WTC11 (cell line): ENCODE measurements at regions not wholly inside any gene's neighbourhood (a gene's known extent, or its start where the extent isn't known, plus 50 kb on each side); places are given as distances from the start of the nearest gene placed in this dataset.

ENCODE experiments used
- CREM ChIP-seq: sonication (generic); formaldehyde crosslinking; IDR thresholded peaks from 2 replicates; pipeline ENCODE4 v1.8.1; 2022; ENCODE audit warnings: mild to moderate bottlenecking, missing genetic modification reagents, moderate library complexity
- CTCF ChIP-seq: fragments of 200-600 bp; IDR thresholded peaks from 2 replicates; pipeline ENCODE4 v1.8.0; 2022; ENCODE audit warnings: antibody characterized with exemption
- NFE2L1 ChIP-seq: sonication (generic); formaldehyde crosslinking; IDR thresholded peaks from 2 replicates; pipeline ENCODE4 v1.8.1; 2023; ENCODE audit warnings: missing genetic modification reagents
- NR1H2 ChIP-seq: sonication (generic); formaldehyde crosslinking; IDR thresholded peaks from 2 replicates; pipeline ENCODE4 v1.9.0; 2021; ENCODE audit warnings: mild to moderate bottlenecking, moderate library complexity, missing genetic modification reagents
- RORB ChIP-seq: fragments of 250-450 bp; sonication (Bioruptor Pico); IDR thresholded peaks from 2 replicates; pipeline ENCODE4 v1.9.0; 2021; ENCODE audit warnings: mild to moderate bottlenecking

DNA sequence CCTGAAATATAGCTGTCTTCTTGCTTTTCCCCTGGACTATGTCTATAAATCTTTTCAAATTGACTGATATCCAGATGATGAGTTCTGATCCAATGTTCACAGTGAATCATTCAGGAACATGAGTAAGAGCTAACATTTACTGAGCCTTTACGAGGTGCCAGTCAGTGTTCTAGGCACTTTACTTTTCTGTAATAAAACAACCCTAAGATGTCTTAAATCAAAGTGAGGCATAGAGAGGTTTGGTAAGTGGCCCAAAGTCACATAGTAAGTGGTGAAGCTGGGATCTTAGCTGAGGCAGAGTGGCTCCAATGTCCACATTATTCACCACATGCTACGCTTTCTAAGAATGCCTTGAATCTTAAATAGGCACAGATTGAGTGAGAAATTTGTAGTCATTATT is 79.9 kb upstream of the OR4C15 start:
- TF ChIP-seq NR1H2 (no peak), NFE2L1 (CRISPR knock-in tag) (no peak), CREM (CRISPR knock-in tag) (no peak), RORB (CRISPR knock-in tag) (no peak), CTCF (no peak)
